Astrocyte (in vitro differentiated cells and primary cell): ENCODE measurements at regions not wholly inside any gene's neighbourhood (a gene's known extent, or its start where the extent isn't known, plus 50 kb on each side); places are given as distances from the start of the nearest gene placed in this dataset.
"Not testable (repeated sequence)": the region's sequence is repeated elsewhere in the genome, so short reads cannot be mapped to it uniquely, and the experiment has no call there.

Experiments
- DNase-seq: peaks from one replicate; pipeline ENCODE4 v3.0.0-alpha.2; 2010; ENCODE audit warnings: low read depth
- FAIRE-seq: peaks from 2 replicates; lab custom pipeline; 2011; peaks lifted over from hg19 to GRCh38; lab: Jason Lieb, UNC
- H2AFZ ChIP-seq: 2 replicates; pipeline ENCODE4 v1.6.0; 2012; ENCODE audit warnings: low read depth, low read length, inconsistent platforms
- H3K27ac ChIP-seq: 2 replicates; pipeline ENCODE4 v1.5.1; 2011; ENCODE audit warnings: low read depth, low read length, inconsistent platforms
- H3K27me3 ChIP-seq: 2 replicates; pipeline ENCODE4 v1.6.0; 2011; ENCODE audit warnings: low read length, inconsistent platforms; ENCODE audit not compliant: insufficient read depth
- H3K36me3 ChIP-seq: 2 replicates; pipeline ENCODE4 v1.5.1; 2011; ENCODE audit warnings: low read length, inconsistent platforms; ENCODE audit not compliant: insufficient read depth
- H3K4me1 ChIP-seq: 2 replicates; pipeline ENCODE4 v1.5.1; 2011; ENCODE audit warnings: low read length, inconsistent platforms; ENCODE audit not compliant: insufficient read depth
- H3K4me2 ChIP-seq: 2 replicates; pipeline ENCODE4 v1.6.0; 2012; ENCODE audit warnings: low read length, inconsistent platforms
- H3K4me3 ChIP-seq: 2 replicates; pipeline ENCODE4 v1.5.1; 2011; ENCODE audit warnings: low read depth, mild to moderate bottlenecking, low read length, inconsistent platforms; ENCODE audit not compliant: insufficient read depth
- H3K79me2 ChIP-seq: 2 replicates; pipeline ENCODE4 v1.6.0; 2012; ENCODE audit warnings: mild to moderate bottlenecking, low read length, inconsistent platforms; ENCODE audit not compliant: insufficient read depth
- H3K9ac ChIP-seq: 2 replicates; pipeline ENCODE4 v1.6.0; 2012; ENCODE audit warnings: mild to moderate bottlenecking, low read length, inconsistent platforms
- H3K9me3 ChIP-seq: 2 replicates; pipeline ENCODE4 v1.5.1; 2012; ENCODE audit warnings: low read depth, mild to moderate bottlenecking, low read length, inconsistent platforms; ENCODE audit not compliant: insufficient read depth
- H4K20me1 ChIP-seq: 2 replicates; pipeline ENCODE4 v1.6.0; 2012; ENCODE audit warnings: low read length, inconsistent platforms; ENCODE audit not compliant: insufficient read depth
- H3K27ac Mint-ChIP-seq: one replicate; pipeline ENCODE4 v1.8.0; 2021; ENCODE audit warnings: mild to moderate bottlenecking, mixed read lengths; ENCODE audit not compliant: unreplicated experiment
- H3K27me3 Mint-ChIP-seq: one replicate; pipeline ENCODE4 v1.8.0; 2021; ENCODE audit warnings: low read depth, mixed read lengths; ENCODE audit not compliant: unreplicated experiment
- H3K36me3 Mint-ChIP-seq: one replicate; pipeline ENCODE4 v1.8.0; 2021; ENCODE audit warnings: low read depth, mixed read lengths; ENCODE audit not compliant: unreplicated experiment
- H3K4me1 Mint-ChIP-seq: one replicate; pipeline ENCODE4 v1.8.0; 2021; ENCODE audit warnings: low read depth, mixed read lengths; ENCODE audit not compliant: unreplicated experiment
- H3K4me3 Mint-ChIP-seq: one replicate; pipeline ENCODE4 v1.8.0; 2021; ENCODE audit warnings: mild to moderate bottlenecking, moderate library complexity, mixed read lengths; ENCODE audit not compliant: unreplicated experiment
- H3K9me3 Mint-ChIP-seq: one replicate; pipeline ENCODE4 v1.8.0; 2021; ENCODE audit warnings: mild to moderate bottlenecking, mixed read lengths; ENCODE audit not compliant: unreplicated experiment
- EZH2 ChIP-seq: IDR thresholded peaks from 2 replicates; pipeline ENCODE4 v1.6.1; 2012; ENCODE audit warnings: mild to moderate bottlenecking, low read length, inconsistent platforms; ENCODE audit not compliant: insufficient read depth
- TF ChIP-seq, protein P1 (sequence below): IDR thresholded peaks from 2 replicates; pipeline ENCODE4 v1.5.1; 2011; ENCODE audit warnings: low read depth, mild to moderate bottlenecking, inconsistent platforms, low read length, moderate library complexity; ENCODE audit not compliant: insufficient read depth

DNA sequence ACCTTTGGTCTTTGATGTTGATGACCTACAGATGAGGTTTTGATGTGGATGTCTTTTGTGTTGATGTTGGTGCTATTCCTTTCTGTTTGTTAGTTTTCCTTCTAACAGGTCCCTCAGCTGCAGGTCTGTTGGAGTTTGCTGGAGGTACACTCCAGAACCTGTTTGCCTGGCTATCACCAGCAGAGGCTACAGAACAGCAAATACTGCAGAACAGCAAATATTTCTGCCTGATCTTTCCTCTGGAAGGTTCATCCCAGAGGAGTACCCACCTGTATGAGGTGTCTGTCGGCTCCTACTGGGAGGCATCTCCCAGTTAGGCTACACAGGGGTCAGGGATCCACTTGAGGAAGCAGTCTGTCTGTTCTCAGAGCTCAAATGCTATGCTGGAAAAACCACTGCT is 694.5 kb upstream of the CDH6 start:
- Histone ChIP-seq H3K4me2 (no peak overlapping the region), H3K4me1 (no peaks in the 10 kb centered on the region), H3K9me3 (no peaks in the 10 kb centered on the region), H2AFZ (no peak overlapping the region), H3K79me2 (no peaks in the 10 kb centered on the region), H3K27me3 (no peaks in the 10 kb centered on the region), H3K9ac (no peak overlapping the region), H3K4me3 (no peak overlapping the region), H4K20me1 (no peaks in the 10 kb centered on the region), H3K27ac (no peak overlapping the region), H3K36me3 (no peaks in the 10 kb centered on the region)
- no peak overlapping the region for H3K4me3 Mint-ChIP-seq
- no peak for DNase-seq
- no peaks in the 10 kb centered on the region for H3K36me3 Mint-ChIP-seq
- H3K9me3 Mint-ChIP-seq, result peaks cover 12% of the 10 kb centered on the region
- TF ChIP-seq, protein P1, sequence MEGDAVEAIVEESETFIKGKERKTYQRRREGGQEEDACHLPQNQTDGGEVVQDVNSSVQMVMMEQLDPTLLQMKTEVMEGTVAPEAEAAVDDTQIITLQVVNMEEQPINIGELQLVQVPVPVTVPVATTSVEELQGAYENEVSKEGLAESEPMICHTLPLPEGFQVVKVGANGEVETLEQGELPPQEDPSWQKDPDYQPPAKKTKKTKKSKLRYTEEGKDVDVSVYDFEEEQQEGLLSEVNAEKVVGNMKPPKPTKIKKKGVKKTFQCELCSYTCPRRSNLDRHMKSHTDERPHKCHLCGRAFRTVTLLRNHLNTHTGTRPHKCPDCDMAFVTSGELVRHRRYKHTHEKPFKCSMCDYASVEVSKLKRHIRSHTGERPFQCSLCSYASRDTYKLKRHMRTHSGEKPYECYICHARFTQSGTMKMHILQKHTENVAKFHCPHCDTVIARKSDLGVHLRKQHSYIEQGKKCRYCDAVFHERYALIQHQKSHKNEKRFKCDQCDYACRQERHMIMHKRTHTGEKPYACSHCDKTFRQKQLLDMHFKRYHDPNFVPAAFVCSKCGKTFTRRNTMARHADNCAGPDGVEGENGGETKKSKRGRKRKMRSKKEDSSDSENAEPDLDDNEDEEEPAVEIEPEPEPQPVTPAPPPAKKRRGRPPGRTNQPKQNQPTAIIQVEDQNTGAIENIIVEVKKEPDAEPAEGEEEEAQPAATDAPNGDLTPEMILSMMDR, result no peak
- no peak for TF ChIP-seq EZH2
- no peaks in the 10 kb centered on the region for H3K27me3 Mint-ChIP-seq
- peaks cover 18% of the 10 kb centered on the region for H3K4me1 Mint-ChIP-seq
- H3K27ac Mint-ChIP-seq, result no peak overlapping the region
- no peak for FAIRE-seq

- not testable (repeated sequence) for H3K36me3 Mint-ChIP-seq, H3K27ac ChIP-seq, H3K9ac ChIP-seq, H3K4me1 ChIP-seq, FAIRE-seq, H3K9me3 ChIP-seq, DNase-seq, H3K4me3 Mint-ChIP-seq, H3K27ac Mint-ChIP-seq, H3K4me3 ChIP-seq, H2AFZ ChIP-seq, H3K4me2 ChIP-seq, H3K79me2 ChIP-seq, H4K20me1 ChIP-seq, H3K27me3 ChIP-seq, H3K27me3 Mint-ChIP-seq, H3K36me3 ChIP-seq
- peaks cover 14% of the 10 kb centered on the region for H3K4me1 Mint-ChIP-seq
- H3K9me3 Mint-ChIP-seq, result peaks cover 12% of the 10 kb centered on the region
Observed at GRCh38 chr5:30498509-30498908, 695.0 kb upstream of the CDH6 start.

DNA sequence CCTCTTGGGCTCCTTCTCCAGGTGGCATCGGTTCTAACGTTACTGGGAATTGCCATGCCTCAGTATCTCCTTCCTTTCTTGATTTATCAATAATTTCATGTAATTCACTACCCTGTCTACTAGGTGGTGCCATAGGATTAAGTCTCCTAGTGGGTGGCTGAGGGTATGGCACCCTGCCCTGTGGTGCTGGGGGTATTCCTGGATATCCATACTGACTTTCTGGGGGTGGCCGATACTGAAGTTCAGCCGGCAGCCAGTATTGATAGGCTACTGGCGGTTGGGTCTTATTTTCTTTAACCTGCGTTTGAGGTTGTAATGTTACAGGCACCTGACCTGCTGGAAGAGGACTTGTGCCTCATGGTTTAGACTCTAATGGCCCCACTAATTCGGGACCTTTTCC is 699.4 kb upstream of the CDH6 start:
- H3K9me3 Mint-ChIP-seq, result peaks cover 12% of the 10 kb centered on the region
- H3K9ac ChIP-seq, H3K4me1 Mint-ChIP-seq, H3K27ac Mint-ChIP-seq, H3K4me3 Mint-ChIP-seq, H3K36me3 Mint-ChIP-seq, H2AFZ ChIP-seq, H3K4me1 ChIP-seq, H3K4me3 ChIP-seq, H3K4me2 ChIP-seq, H3K27ac ChIP-seq, H3K9me3 ChIP-seq, H3K27me3 Mint-ChIP-seq, H3K36me3 ChIP-seq, H4K20me1 ChIP-seq, H3K27me3 ChIP-seq, DNase-seq, FAIRE-seq, H3K79me2 ChIP-seq: not testable (repeated sequence)

GRCh38 chr5:30479104-30479503 is 714.4 kb upstream of the CDH6 start:
- H3K4me2 ChIP-seq, result no peak overlapping the region
- H3K4me1 ChIP-seq, result no peaks in the 10 kb centered on the region
- H3K9ac ChIP-seq, result no peak overlapping the region
- DNase-seq, result no peak
- H4K20me1 ChIP-seq, result no peaks in the 10 kb centered on the region
- Mint-ChIP-seq H3K4me1 (no peaks in the 10 kb centered on the region), H3K9me3 (peaks cover 17% of the 10 kb centered on the region), H3K27me3 (no peaks in the 10 kb centered on the region), H3K4me3 (no peak overlapping the region), H3K36me3 (no peaks in the 10 kb centered on the region), H3K27ac (no peak overlapping the region)
- no peaks in the 10 kb centered on the region for H3K27me3 ChIP-seq
- no peaks in the 10 kb centered on the region for H3K36me3 ChIP-seq
- FAIRE-seq, result no peak
- no peak overlapping the region for H3K27ac ChIP-seq
- H2AFZ ChIP-seq, result no peak overlapping the region
- no peak overlapping the region for H3K4me3 ChIP-seq
- H3K79me2 ChIP-seq, result no peaks in the 10 kb centered on the region
- H3K9me3 ChIP-seq, result no peaks in the 10 kb centered on the region
- TF ChIP-seq, protein P1, result no peak
- no peak for TF ChIP-seq EZH2
